ENCODE measurements at regions not wholly inside any gene's neighbourhood (a gene's known extent, or its start where the extent isn't known, plus 50 kb on each side); places are given as distances from the start of the nearest gene placed in this dataset.
A peak's percentile ranks its signal among the peaks of the same experiment; 100 is the strongest.

DNA sequence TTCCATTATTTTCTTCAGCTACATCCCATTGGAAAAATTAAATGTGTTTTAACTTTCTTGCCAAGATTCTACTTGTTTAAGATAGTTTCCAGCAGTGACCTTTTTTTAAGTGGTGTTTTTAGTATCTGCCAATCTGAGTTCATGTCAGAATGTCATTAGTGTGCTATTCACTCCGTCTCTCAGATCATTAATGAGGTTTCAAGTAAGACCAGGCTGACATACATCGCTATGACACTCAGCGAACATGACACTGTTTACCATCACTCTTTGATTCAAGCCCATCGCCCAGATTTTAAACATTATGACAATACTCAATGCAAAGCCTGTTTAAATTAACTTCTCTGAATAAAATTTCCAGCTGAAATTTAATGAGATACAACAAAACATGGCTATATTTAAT is 272.0 kb upstream of the KYNU start:
- Histone ChIP-seq H3K27ac (no peak overlapping the region), H3K36me3 (no peaks in the 10 kb centered on the region), H3K27me3 (no peaks in the 10 kb centered on the region), H3K4me3 (no peak overlapping the region), H3K4me1 (no peaks in the 10 kb centered on the region), H3K9me3 (no peaks in the 10 kb centered on the region)
- ATAC-seq (no peak), DNase-seq (no peak)
- TF ChIP-seq, protein P1, sequence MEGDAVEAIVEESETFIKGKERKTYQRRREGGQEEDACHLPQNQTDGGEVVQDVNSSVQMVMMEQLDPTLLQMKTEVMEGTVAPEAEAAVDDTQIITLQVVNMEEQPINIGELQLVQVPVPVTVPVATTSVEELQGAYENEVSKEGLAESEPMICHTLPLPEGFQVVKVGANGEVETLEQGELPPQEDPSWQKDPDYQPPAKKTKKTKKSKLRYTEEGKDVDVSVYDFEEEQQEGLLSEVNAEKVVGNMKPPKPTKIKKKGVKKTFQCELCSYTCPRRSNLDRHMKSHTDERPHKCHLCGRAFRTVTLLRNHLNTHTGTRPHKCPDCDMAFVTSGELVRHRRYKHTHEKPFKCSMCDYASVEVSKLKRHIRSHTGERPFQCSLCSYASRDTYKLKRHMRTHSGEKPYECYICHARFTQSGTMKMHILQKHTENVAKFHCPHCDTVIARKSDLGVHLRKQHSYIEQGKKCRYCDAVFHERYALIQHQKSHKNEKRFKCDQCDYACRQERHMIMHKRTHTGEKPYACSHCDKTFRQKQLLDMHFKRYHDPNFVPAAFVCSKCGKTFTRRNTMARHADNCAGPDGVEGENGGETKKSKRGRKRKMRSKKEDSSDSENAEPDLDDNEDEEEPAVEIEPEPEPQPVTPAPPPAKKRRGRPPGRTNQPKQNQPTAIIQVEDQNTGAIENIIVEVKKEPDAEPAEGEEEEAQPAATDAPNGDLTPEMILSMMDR (IDR thresholded peaks at IDR 0.05): no peak
- no peak for TF ChIP-seq POLR2A (IDR thresholded peaks at IDR 0.05)
- 29 to 60% (median 52%) methylated on average over 4 of the region's 4 CpGs for WGBS, 4 donors
- intact Hi-C loops (cut with DNase I): no loop called here

DNA sequence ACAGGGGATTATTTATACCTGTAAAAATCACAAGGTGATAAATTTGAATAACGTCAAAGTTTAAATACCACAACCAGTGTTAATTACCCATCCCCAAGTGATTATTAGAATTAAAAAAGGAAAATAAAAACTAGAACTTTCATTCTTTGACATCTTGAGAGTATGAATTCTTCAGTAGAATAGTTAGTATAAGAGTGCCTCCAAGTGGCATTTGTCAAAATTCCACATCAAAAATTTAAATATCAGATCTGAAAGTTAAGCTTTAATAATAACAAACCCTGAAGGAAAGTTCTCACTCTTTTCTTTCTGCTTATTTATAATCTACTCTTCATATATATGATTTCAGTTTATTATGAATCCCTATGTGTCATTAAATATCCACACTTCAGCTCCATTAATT is 273.7 kb upstream of the KYNU start:
- Histone ChIP-seq H3K9me3 (no peaks in the 10 kb centered on the region), H3K4me3 (no peak overlapping the region), H3K36me3 (no peaks in the 10 kb centered on the region), H3K27me3 (no peaks in the 10 kb centered on the region), H3K4me1 (no peaks in the 10 kb centered on the region), H3K27ac (no peak overlapping the region)
- TF ChIP-seq, protein P1 (IDR thresholded peaks at IDR 0.05): peak in 2 of 12 donors; percentile 6 to 17
- TF ChIP-seq POLR2A (IDR thresholded peaks at IDR 0.05): no peak
- intact Hi-C loops (cut with DNase I): no loop called here
- DNase-seq (no peak), ATAC-seq (no peak)
- WGBS, 4 donors: 60 to 77% (median 69%) methylated on average over 1 of the region's 1 CpG

DNA sequence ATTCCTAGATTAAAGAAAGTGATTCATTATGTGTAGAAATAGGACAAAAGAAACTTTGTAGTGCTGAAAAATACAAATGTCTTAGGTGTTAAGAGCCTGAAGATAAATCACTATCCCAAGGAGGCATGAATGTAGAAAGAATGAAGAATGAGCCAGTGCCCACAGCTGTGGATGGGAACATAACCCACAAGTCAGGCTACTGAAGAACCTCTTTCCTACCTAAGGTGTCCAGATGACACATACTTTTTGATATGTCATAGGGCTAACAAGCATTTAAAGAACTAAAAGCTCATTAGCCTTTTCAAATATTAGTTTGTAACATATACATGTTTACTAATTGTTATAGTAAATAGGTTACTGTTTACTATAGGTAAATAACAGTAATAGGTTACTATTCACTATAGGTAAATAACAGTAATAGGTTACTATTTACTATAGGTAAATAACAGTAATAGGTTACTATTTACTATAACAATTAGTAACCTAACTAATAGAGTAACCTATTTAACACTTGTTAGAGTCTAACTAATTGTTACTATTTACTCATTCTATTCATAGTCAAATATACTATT is 275.0 kb upstream of the KYNU start:
- ATAC-seq (no peak), DNase-seq (no peak)
- Histone ChIP-seq H3K27ac (no peak overlapping the region), H3K4me3 (no peak overlapping the region), H3K27me3 (no peaks in the 10 kb centered on the region), H3K4me1 (no peaks in the 10 kb centered on the region), H3K9me3 (no peaks in the 10 kb centered on the region), H3K36me3 (no peaks in the 10 kb centered on the region)
- TF ChIP-seq, protein P1 (IDR thresholded peaks at IDR 0.05): no peak
- no peak for TF ChIP-seq POLR2A (IDR thresholded peaks at IDR 0.05)
- intact Hi-C loops (cut with DNase I): no loop called here

DNA sequence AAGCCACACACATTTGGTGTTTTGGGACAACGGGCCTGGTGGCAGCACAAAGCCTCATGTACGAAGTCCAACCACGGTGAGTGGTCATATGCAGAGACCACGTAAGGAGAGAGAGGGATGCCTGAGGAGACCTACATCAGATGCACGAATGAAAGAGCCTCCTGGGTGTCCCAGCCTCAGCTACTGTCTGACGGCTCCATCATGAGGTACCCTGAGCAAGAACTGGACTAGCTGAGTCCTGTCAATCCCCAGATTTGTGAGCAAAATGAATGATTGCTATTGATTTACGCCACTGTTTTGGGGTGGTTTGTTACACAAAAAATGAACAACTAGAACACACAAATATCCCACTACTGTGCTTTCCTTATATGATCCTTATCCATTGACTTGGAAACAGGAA is 275.7 kb upstream of the KYNU start:
- ATAC-seq: no peak
- Histone ChIP-seq H3K4me3 (no peak overlapping the region), H3K27me3 (no peaks in the 10 kb centered on the region), H3K36me3 (no peaks in the 10 kb centered on the region), H3K9me3 (no peaks in the 10 kb centered on the region), H3K4me1 (no peaks in the 10 kb centered on the region), H3K27ac (no peak overlapping the region)
- DNase-seq: no peak
- TF ChIP-seq, protein P1 (IDR thresholded peaks at IDR 0.05): no peak
- no peak for TF ChIP-seq POLR2A (IDR thresholded peaks at IDR 0.05)
- intact Hi-C loops (cut with DNase I): no loop called here
- 78 to 89% (median 83%) methylated on average over 7 of the region's 7 CpGs for WGBS, 4 donors
